Loucy (cell line): ENCODE measurements at regions not wholly inside any gene's neighbourhood (a gene's known extent, or its start where the extent isn't known, plus 50 kb on each side); places are given as distances from the start of the nearest gene placed in this dataset.

Source experiments
- H2AFZ ChIP-seq: fragments of 200-600 bp; sonication (generic); 2 replicates; pipeline ENCODE4 v1.6.0; 2016; ENCODE audit warnings: antibody characterized with exemption, mild to moderate bottlenecking, low read length, moderate library complexity
- H3F3A ChIP-seq: fragments of 200-600 bp; 2 replicates; pipeline ENCODE4 v1.6.0; 2016; ENCODE audit warnings: antibody characterized with exemption, low read depth, mild to moderate bottlenecking
- H3K27me3 ChIP-seq: fragments of 200-600 bp; sonication (generic); 2 replicates; pipeline ENCODE4 v1.6.1; 2014; ENCODE audit warnings: low read length, mild to moderate bottlenecking; ENCODE audit not compliant: insufficient read depth, poor library complexity, severe bottlenecking
- H3K36me3 ChIP-seq: fragments of 200-600 bp; sonication (generic); 2 replicates; pipeline ENCODE4 v1.6.1; 2016; ENCODE audit warnings: low read length; ENCODE audit not compliant: insufficient read depth
- H3K4me1 ChIP-seq: fragments of 200-600 bp; sonication (generic); 2 replicates; pipeline ENCODE4 v1.5.1; 2014; ENCODE audit warnings: low read length, mild to moderate bottlenecking; ENCODE audit not compliant: insufficient read depth, poor library complexity, severe bottlenecking
- H3K4me2 ChIP-seq: fragments of 200-600 bp; sonication (generic); 2 replicates; pipeline ENCODE4 v1.6.0; 2014; ENCODE audit warnings: antibody characterized with exemption, low read length, low read depth, mild to moderate bottlenecking; ENCODE audit not compliant: poor library complexity, severe bottlenecking
- H3K4me3 ChIP-seq: fragments of 200-600 bp; sonication (generic); 2 replicates; pipeline ENCODE4 v1.5.1; 2014; ENCODE audit warnings: low read length, mild to moderate bottlenecking, mixed read lengths; ENCODE audit not compliant: poor library complexity, severe bottlenecking
- H3K79me2 ChIP-seq: fragments of 200-600 bp; sonication (generic); 2 replicates; pipeline ENCODE4 v1.6.1; 2014; ENCODE audit warnings: low read length; ENCODE audit not compliant: insufficient read depth
- H3K9ac ChIP-seq: fragments of 200-600 bp; sonication (generic); 2 replicates; pipeline ENCODE4 v1.6.0; 2014; ENCODE audit warnings: mild to moderate bottlenecking, low read depth, low read length, moderate library complexity; ENCODE audit not compliant: poor library complexity, severe bottlenecking
- H3K9me2 ChIP-seq: fragments of 200-600 bp; sonication (generic); replicated peaks from 2 replicates; pipeline ENCODE4 v1.6.1; 2016; ENCODE audit warnings: low read depth, low read length, mixed read lengths
- H3K9me3 ChIP-seq: fragments of 200-600 bp; sonication (generic); 2 replicates; pipeline ENCODE4 v1.6.1; 2014; ENCODE audit warnings: mild to moderate bottlenecking, antibody characterized with exemption, low read length, low read depth; ENCODE audit not compliant: insufficient read depth
- H4K20me1 ChIP-seq: fragments of 200-600 bp; sonication (generic); 2 replicates; pipeline ENCODE4 v1.6.0; 2014; ENCODE audit warnings: antibody characterized with exemption, low read length, mild to moderate bottlenecking; ENCODE audit not compliant: insufficient read depth, poor library complexity, severe bottlenecking
- CTCF ChIP-seq: fragments of 200-600 bp; sonication (generic); conservative IDR thresholded peaks from 2 replicates; pipeline ENCODE4 v1.5.1; 2014; ENCODE audit warnings: mild to moderate bottlenecking, antibody characterized with exemption, low read length
- EZH2phosphoT487 ChIP-seq: fragments of 200-600 bp; IDR thresholded peaks from 2 replicates; pipeline ENCODE4 v1.6.1; 2018; ENCODE audit warnings: antibody characterized with exemption, mild to moderate bottlenecking, moderate library complexity, borderline replicate concordance

DNA sequence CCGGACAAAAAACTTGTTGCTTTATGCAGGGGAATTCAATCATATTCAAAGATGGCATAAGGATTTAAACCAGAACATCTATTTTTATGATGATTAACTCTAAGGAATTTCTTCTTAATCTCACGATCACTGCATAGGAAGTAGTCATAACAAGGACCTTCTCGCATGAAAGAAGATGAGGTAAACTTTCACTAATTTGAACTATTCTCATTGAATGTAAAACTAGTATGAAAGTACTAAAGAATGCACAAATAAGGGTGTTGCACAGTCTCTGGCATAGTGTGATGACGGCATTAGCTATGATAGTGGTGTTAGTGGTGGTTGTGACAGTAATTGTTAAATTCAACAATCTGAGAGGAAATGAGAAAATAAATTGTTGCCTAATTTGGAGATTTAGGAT is 280.0 kb downstream of the SLC6A15 start:
- Histone ChIP-seq H3K4me2 (no peak overlapping the region), H3K79me2 (no peaks in the 10 kb centered on the region), H3K27me3 (no peaks in the 10 kb centered on the region), H3K9me3 (no peaks in the 10 kb centered on the region), H2AFZ (no peak overlapping the region), H3K9ac (no peak overlapping the region), H3F3A (no peaks in the 10 kb centered on the region), H3K36me3 (no peaks in the 10 kb centered on the region), H3K9me2 (0 out of 2 replicates have a peak, but pooled peaks cover 5% of the 10 kb centered on the region), H4K20me1 (no peaks in the 10 kb centered on the region), H3K4me3 (no peak overlapping the region), H3K4me1 (no peaks in the 10 kb centered on the region)
- TF ChIP-seq EZH2phosphoT487, result no peak
- no peak for TF ChIP-seq CTCF

DNA sequence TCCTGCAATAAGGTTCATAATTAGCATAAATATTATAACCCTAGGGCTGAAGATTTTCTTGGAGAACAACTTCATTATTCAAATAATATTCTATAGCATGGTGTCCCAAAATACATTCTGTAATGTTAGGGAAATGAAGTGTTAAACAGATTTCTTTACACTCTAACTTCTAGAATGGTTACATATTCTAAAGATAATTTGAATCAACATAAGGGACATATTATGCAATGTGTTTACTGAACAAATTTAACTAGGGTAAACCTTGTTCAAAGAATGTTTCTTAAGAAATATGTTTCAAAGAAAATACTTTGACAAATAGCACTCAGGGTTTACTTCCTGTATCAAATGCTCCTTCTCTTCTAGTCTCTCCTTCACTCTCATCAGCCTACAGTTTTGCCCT is 281.6 kb downstream of the SLC6A15 start:
- 0 out of 2 replicates have a peak, but pooled peaks cover 5% of the 10 kb centered on the region for H3K9me2 ChIP-seq
- no peaks in the 10 kb centered on the region for H4K20me1 ChIP-seq
- H3K4me2 ChIP-seq, result no peak overlapping the region
- no peak overlapping the region for H2AFZ ChIP-seq
- no peaks in the 10 kb centered on the region for H3K36me3 ChIP-seq
- H3K9me3 ChIP-seq, result no peaks in the 10 kb centered on the region
- H3K79me2 ChIP-seq, result no peaks in the 10 kb centered on the region
- TF ChIP-seq CTCF (no peak), EZH2phosphoT487 (no peak)
- no peak overlapping the region for H3K9ac ChIP-seq
- no peak overlapping the region for H3K4me3 ChIP-seq
- H3K27me3 ChIP-seq, result no peaks in the 10 kb centered on the region
- H3F3A ChIP-seq, result no peaks in the 10 kb centered on the region
- H3K4me1 ChIP-seq, result no peaks in the 10 kb centered on the region

DNA sequence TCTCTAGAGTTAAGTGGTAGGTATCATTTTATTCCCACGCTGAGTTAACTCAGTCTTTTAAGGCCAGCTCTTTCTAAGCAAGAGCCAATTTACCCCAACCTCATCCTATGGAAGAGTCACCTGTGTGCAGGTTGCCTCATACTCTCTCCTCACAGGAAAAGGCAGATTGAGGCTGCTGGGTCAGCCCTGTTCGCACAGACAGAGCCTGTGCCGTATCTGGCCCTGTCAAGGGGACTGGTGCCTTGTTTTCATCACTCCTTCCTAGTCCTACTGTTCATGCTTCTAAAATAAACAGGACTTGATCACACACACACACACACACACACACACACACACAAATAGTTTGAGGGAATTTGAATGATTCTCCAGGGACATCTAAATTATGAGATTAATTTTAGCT is 285.0 kb downstream of the SLC6A15 start:
- Histone ChIP-seq H3K9ac (no peak overlapping the region), H2AFZ (no peak overlapping the region), H3F3A (no peaks in the 10 kb centered on the region), H3K36me3 (no peaks in the 10 kb centered on the region), H3K4me1 (no peaks in the 10 kb centered on the region), H3K9me2 (0 out of 2 replicates have a peak, but pooled peaks cover 5% of the 10 kb centered on the region), H4K20me1 (no peaks in the 10 kb centered on the region), H3K79me2 (no peaks in the 10 kb centered on the region), H3K4me2 (no peak overlapping the region), H3K9me3 (no peaks in the 10 kb centered on the region), H3K4me3 (no peak overlapping the region), H3K27me3 (no peaks in the 10 kb centered on the region)
- TF ChIP-seq EZH2phosphoT487 (no peak), CTCF (no peak)
